ENCODE measurements at regions not wholly inside any gene's neighbourhood (a gene's known extent, or its start where the extent isn't known, plus 50 kb on each side); places are given as distances from the start of the nearest gene placed in this dataset.

- DNase-seq (ENCODE audit: low read depth, low spot score) (no peak), ATAC-seq (no peak)
- no TSS peak for BruUV-seq (replicated peaks)
- Histone ChIP-seq H3K9ac (ENCODE audit: low read length) (no peak overlapping the region), H3K9me3 (ENCODE audit: control insufficient read depth in 1 of 2, insufficient read depth in 1 of 2, low read depth in 1 of 2, low read length in 2 of 2) (no peaks in the 10 kb centered on the region), H4K20me1 (ENCODE audit: insufficient read depth) (no peaks in the 10 kb centered on the region), H3K79me2 (ENCODE audit: insufficient read depth, low read length) (no peaks in the 10 kb centered on the region), H3K36me3 (ENCODE audit: control insufficient read depth in 1 of 2, insufficient read depth in 2 of 2, low read length in 2 of 2) (no peaks in the 10 kb centered on the region), H2AFZ (ENCODE audit: low read depth, low read length, poor library complexity, severe bottlenecking) (no peak overlapping the region), H3K4me2 (ENCODE audit: low read length) (no peak overlapping the region), H3K27ac (ENCODE audit: low read depth, low read length) (no peak overlapping the region), H3K4me1 (ENCODE audit: control insufficient read depth in 1 of 2, insufficient read depth in 2 of 2, low read length in 2 of 2) (no peaks in the 10 kb centered on the region), H3K4me3 (replicated peaks in 1 of 2; ENCODE audit: low read depth in 1 of 2, low read length in 2 of 2) (no peak overlapping the region), H3K27me3 (ENCODE audit: insufficient read depth, low read length) (no peaks in the 10 kb centered on the region), H3K9me2 (ENCODE audit: insufficient read depth) (no peaks in the 10 kb centered on the region)
- TF ChIP-seq EZH2 (IDR thresholded peaks at IDR 0.05) (no peak), FOSL1 (IDR thresholded peaks at IDR 0.05; ENCODE audit: low read depth) (no peak), ELF1 (IDR thresholded peaks at IDR 0.05; ENCODE audit: borderline replicate concordance, low read depth) (no peak), ZNF274 (IDR thresholded peaks at IDR 0.05; ENCODE audit: low read depth, low read length) (no peak), ATF3 (IDR thresholded peaks at IDR 0.05) (no peak), TCF7L2 (IDR thresholded peaks at IDR 0.05; ENCODE audit: borderline replicate concordance, extremely low read depth, insufficient read depth, insufficient read length) (no peak), CEBPB (IDR thresholded peaks at IDR 0.05; ENCODE audit: low read depth) (no peak), SP1 (IDR thresholded peaks at IDR 0.05; ENCODE audit: low read depth) (no peak), CBX3 (IDR thresholded peaks at IDR 0.05; ENCODE audit: low read depth) (no peak), JUND (IDR thresholded peaks at IDR 0.05) (no peak), YY1 (IDR thresholded peaks at IDR 0.05; ENCODE audit: extremely low read depth, insufficient replicate concordance, low read depth, low read length) (no peak), ZBTB33 (IDR thresholded peaks at IDR 0.05; ENCODE audit: extremely low read depth, insufficient replicate concordance, low read length) (no peak)
- intact Hi-C loops (cut with micrococcal nuclease): no loop called here
- ChIA-PET CTCF (no interaction called here), RAD21 (ENCODE audit: low non-redundant PET in 1 of 2, low total read pairs in 2 of 2, uncharacterized antibody in 2 of 2, unreplicated experiment in 2 of 2) (no interaction called here), POLR2A (no interaction called here)
Measured at GRCh38 chr1:194214735-194215134, 1028.3 kb upstream of the B3GALT2 start.

Measured in HCT116 (cell line).